GM19467 (cell line): ENCODE measurements at regions not wholly inside any gene's neighbourhood (a gene's known extent, or its start where the extent isn't known, plus 50 kb on each side); places are given as distances from the start of the nearest gene placed in this dataset.
"Not testable (repeated sequence)": the region's sequence is repeated elsewhere in the genome, so short reads cannot be mapped to it uniquely, and the experiment has no call there.

Experiments
- ATAC-seq: cut with Tn5 transposase; IDR thresholded peaks from one replicate; pipeline ENCODE4 v1.9.1; 2021; ENCODE audit warnings: mild to moderate bottlenecking, moderate library complexity; ENCODE audit not compliant: unreplicated experiment

DNA sequence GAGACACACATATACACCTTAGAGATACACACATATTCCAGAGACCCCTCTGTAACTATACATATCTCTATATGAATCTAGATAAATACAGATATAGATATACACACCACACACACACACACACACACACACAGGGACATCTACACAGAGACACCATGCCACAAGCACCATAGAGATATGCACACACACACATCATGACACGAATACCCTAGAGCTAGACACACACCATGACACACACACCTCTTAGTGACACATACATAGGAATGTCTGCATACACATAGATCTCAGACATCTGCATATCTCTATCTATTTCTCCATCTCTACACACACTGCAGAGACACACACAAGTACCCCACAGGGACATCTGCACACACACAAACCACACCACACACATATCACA lies 270.0 kb downstream of the CYRIA start:
- no peak for ATAC-seq

- no peak for ATAC-seq
Measured at GRCh38 chr2:16394986-16395550, 270.6 kb downstream of the CYRIA start.

GRCh38 chr2:16394072-16394985 lies 271.3 kb downstream of the CYRIA start:
- ATAC-seq = no peak

DNA sequence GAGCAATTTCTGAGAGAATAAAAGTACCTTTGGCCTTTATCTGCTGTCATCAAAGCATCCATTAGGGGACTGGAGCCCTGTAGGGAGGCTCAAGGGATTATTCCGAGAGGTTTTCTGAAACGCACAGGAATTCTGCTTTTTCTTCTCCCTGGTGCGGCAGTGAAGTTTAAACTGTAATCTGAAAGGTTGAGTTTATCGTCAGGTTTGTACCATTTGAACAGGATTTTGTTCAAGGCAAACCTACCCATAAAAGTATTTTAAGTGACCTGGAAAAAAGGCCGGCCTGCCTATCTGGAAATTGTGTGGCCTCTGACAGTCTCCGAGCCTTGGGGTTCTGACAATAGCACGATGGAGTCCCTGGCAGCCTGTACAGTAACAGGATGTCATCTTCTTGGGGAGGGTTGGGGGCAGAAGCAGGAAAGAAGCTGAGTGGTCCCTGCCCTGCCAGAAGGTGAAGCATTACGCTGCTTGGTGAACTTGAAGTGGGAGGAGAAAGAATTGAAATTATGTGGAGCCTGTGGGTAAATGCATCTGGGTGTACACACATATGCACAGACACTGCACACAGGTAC lies 272.0 kb downstream of the CYRIA start:
- ATAC-seq = no peak

GRCh38 chr2:16392647-16393499 lies 272.8 kb downstream of the CYRIA start:
- ATAC-seq = no peak

DNA sequence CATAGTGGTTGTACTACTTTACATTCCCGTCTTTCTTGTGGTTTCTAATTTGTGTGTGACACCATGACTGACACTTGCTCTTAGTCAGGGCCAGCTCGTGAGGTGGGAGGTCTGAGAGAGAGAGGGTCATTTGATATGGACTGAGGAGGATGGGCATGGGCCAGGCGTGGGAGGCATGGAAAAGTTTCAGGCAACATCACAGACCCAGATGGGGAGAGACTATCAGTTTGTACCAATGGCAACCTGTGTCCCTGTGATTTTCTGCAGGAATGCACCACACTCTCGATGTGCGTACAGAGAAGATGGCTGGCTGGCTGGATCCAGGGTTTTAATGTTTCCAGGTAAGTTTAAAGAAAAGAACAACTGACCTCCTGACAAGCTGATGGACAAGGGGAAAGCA lies 273.6 kb downstream of the CYRIA start:
- ATAC-seq = no peak

- no peak for ATAC-seq
Measured at GRCh38 chr2:16390561-16390960, 275.1 kb downstream of the CYRIA start.

- ATAC-seq = no peak
Measured at GRCh38 chr2:16389611-16390010, 276.0 kb downstream of the CYRIA start.

DNA sequence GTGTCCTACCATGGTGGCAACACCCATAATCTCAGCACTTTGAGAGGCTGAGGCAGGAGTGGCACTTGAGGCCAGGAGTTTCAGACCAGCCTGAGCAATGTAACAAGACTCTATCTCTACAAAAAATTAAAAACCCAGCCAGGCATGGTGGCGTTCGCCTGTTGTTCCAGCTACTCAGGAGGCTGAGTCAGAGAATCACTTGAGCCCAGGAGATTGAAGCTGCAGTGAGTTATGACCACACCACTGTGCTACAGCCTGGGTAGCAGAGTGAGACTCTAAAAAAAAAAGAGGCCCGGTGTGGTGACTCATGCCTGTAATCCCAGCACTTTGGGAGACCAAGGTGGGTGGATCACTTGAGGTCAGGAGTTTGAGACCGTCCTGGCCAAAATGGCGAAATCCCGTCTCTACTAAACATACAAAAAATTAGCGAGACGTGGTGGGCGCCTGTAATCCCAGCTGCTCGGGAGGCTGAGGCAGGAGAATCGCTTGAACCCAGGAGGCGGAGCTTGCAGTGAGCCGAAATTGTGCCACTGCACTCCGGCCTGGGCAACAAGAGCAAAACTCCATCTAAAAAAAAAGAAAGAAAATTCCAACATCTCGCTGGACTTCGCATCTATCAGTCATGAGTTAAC lies 277.3 kb downstream of the CYRIA start:
- ATAC-seq = not testable (repeated sequence)

DNA sequence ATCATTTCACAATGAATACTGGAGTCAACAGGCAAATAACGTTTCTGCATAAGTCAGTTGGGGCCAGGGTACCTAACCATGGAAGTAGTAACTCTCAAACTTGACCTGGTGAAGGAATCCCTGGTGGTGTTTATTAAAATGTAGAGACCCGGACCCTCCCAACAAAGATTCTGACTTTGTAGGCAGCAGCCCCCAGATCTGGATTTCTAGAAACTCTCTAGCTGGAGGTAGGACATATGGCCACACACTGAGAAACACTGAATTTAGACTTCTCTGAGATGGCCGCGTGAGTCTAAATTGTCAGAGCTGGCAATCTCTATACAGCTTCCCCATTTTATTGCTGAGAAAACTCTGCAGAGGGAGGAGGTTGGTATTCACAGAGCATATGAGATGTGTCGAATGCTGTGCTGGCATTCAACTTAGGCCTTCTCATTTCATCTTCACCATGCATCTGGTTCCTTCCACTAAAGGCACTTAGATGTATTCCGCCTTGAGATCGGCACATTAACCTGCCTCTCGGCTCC lies 278.1 kb downstream of the CYRIA start:
- no peak for ATAC-seq

GRCh38 chr2:16386431-16386830 lies 279.2 kb downstream of the CYRIA start:
- ATAC-seq = no peak

- ATAC-seq = no peak
Measured at GRCh38 chr2:16386031-16386430, 279.6 kb downstream of the CYRIA start.

GRCh38 chr2:16385341-16385740 lies 280.3 kb downstream of the CYRIA start:
- no peak for ATAC-seq

DNA sequence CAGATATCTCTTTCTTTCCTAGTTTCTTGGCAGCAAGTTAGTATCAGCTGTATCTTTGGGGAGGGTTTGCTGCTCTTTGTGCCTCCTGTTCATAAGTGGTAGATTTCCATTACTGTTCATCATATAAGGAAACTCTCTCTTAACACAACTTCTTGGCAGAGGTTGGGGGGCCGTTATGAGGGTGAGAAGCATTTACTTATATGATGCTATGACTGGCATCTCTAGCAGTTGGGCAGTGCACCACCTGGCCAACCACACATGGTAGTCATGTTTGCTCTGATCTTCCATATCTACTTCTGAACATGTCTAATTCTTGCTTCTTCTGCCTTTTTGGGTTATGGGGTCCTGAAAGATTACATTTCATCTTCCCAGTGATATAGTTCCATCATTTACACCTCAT lies 282.2 kb downstream of the CYRIA start:
- no peak for ATAC-seq

DNA sequence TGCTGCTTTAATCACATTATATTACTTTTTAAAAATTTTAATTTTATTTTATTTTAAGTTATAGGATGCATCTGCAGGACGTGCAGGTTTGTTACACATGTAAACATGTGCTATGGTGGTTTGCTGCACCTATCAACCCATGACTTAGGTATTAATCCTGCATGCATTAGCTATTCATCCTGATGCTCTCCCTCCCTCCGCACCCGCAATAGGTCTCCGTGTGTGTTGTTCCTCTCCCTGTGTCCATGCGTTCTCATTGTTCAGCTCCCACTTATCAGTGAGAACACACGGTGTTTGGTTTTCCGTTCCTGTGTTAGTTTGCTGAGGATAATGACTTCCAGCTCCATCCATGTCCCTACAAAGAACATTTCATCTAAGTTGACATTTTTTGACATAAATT lies 283.2 kb downstream of the CYRIA start:
- ATAC-seq = no peak

GRCh38 chr2:16381511-16381910 lies 284.1 kb downstream of the CYRIA start:
- no peak for ATAC-seq

- not testable (repeated sequence) for ATAC-seq
Measured at GRCh38 chr2:16379901-16380300, 285.7 kb downstream of the CYRIA start.

GRCh38 chr2:16379061-16379460 lies 286.6 kb downstream of the CYRIA start:
- not testable (repeated sequence) for ATAC-seq

DNA sequence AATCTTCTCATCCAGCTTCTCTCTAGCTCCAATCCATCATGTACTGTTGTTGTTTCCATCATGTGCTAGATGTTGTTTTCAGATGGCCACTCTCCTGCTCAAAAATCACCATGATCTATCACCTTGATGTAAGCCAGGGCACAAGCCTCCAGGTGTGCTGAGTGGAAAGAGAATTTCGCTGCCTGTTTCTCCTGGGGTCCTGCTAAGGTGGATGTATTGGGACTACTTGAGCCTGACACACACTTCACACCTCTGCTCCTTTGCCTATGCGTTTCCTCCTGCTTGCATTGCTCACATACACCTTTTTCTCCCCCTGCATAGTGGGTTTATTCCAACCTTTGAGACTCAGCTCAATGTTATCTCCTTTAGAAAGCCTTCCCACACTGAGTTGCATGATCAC lies 287.6 kb downstream of the CYRIA start:
- no peak for ATAC-seq

- ATAC-seq = no peak
Measured at GRCh38 chr2:16375981-16376380, 289.7 kb downstream of the CYRIA start.
